ENCODE measurements at regions not wholly inside any gene's neighbourhood (a gene's known extent, or its start where the extent isn't known, plus 50 kb on each side); places are given as distances from the start of the nearest gene placed in this dataset.

DNA sequence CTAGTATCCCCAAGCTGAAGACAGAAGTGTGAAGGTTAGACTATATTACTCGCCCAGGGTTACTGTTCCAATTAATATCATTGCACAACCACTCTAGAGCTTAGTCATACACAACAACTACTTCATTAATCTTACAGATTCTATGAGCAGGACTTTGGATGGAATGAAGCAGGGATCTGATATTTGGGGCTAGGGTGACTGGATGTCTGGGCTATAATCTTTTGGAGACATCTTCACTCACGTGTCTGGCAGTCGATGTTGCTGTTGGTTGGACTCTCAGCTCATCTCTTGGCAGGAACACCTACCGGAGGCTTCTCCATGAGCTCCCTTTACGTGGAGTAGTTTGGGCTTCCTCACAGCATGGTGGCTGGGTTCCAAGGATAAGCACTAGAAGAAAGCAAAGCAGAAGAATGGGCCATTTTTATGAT is 519.2 kb upstream of the B3GALT2 start:
- TF ChIP-seq FOXP2 (optimal IDR thresholded peaks at IDR 0.05; ENCODE audit: borderline replicate concordance, extremely low read depth, extremely low read length, insufficient read depth) (no peak), SIN3A (IDR thresholded peaks at IDR 0.05; ENCODE audit: borderline replicate concordance, insufficient read depth, low read length) (no peak), TAF1 (IDR thresholded peaks at IDR 0.05; ENCODE audit: borderline replicate concordance, insufficient read depth, low read length) (no peak), POLR2AphosphoS5 (IDR thresholded peaks at IDR 0.05; ENCODE audit: low read depth, low read length) (no peak), REST (IDR thresholded peaks at IDR 0.05; ENCODE audit: insufficient read depth in 1 of 2, low read depth in 2 of 2, low read length in 2 of 2) (no peak)

- no peak for TF ChIP-seq POLR2AphosphoS5 (IDR thresholded peaks at IDR 0.05; ENCODE audit: low read depth, low read length)
- no peak for TF ChIP-seq SIN3A (IDR thresholded peaks at IDR 0.05; ENCODE audit: borderline replicate concordance, insufficient read depth, low read length)
- TF ChIP-seq TAF1 (IDR thresholded peaks at IDR 0.05; ENCODE audit: borderline replicate concordance, insufficient read depth, low read length), result no peak
- no peak for TF ChIP-seq FOXP2 (optimal IDR thresholded peaks at IDR 0.05; ENCODE audit: borderline replicate concordance, extremely low read depth, extremely low read length, insufficient read depth)
- TF ChIP-seq REST (IDR thresholded peaks at IDR 0.05; ENCODE audit: insufficient read depth in 1 of 2, low read depth in 2 of 2, low read length in 2 of 2), result no peak
Observed at GRCh38 chr1:193703655-193704054, 517.2 kb upstream of the B3GALT2 start.

- TF ChIP-seq SIN3A (IDR thresholded peaks at IDR 0.05; ENCODE audit: borderline replicate concordance, insufficient read depth, low read length) (no peak), TAF1 (IDR thresholded peaks at IDR 0.05; ENCODE audit: borderline replicate concordance, insufficient read depth, low read length) (no peak), POLR2AphosphoS5 (IDR thresholded peaks at IDR 0.05; ENCODE audit: low read depth, low read length) (no peak), REST (IDR thresholded peaks at IDR 0.05; ENCODE audit: insufficient read depth in 1 of 2, low read depth in 2 of 2, low read length in 2 of 2) (no peak), FOXP2 (optimal IDR thresholded peaks at IDR 0.05; ENCODE audit: borderline replicate concordance, extremely low read depth, extremely low read length, insufficient read depth) (no peak)
Observed at GRCh38 chr1:193703121-193703520, 516.7 kb upstream of the B3GALT2 start.

- TF ChIP-seq FOXP2 (optimal IDR thresholded peaks at IDR 0.05; ENCODE audit: borderline replicate concordance, extremely low read depth, extremely low read length, insufficient read depth) (no peak), SIN3A (IDR thresholded peaks at IDR 0.05; ENCODE audit: borderline replicate concordance, insufficient read depth, low read length) (no peak), REST (IDR thresholded peaks at IDR 0.05; ENCODE audit: insufficient read depth in 1 of 2, low read depth in 2 of 2, low read length in 2 of 2) (no peak), TAF1 (IDR thresholded peaks at IDR 0.05; ENCODE audit: borderline replicate concordance, insufficient read depth, low read length) (no peak), POLR2AphosphoS5 (IDR thresholded peaks at IDR 0.05; ENCODE audit: low read depth, low read length) (no peak)
Observed at GRCh38 chr1:193701759-193702158, 515.3 kb upstream of the B3GALT2 start.
